ENCODE measurements at regions not wholly inside any gene's neighbourhood (a gene's known extent, or its start where the extent isn't known, plus 50 kb on each side); places are given as distances from the start of the nearest gene placed in this dataset.
"Not testable (repeated sequence)": the region's sequence is repeated elsewhere in the genome, so short reads cannot be mapped to it uniquely, and the experiment has no call there.

GRCh38 chr10:27373566-27374160 lies 130.4 kb upstream of the RAB18 start:
- in situ Hi-C loops (cut with MboI; ENCODE audit: low sequenced_read_pairs in 4 of 4): no loop called here
- TF ChIP-seq POLR2A (IDR thresholded peaks at IDR 0.05): no peak
- TF ChIP-seq CTCF (IDR thresholded peaks at IDR 0.05 in 4 of 5, conservative IDR thresholded peaks at IDR 0.05 in 1 of 5): no peak
- no peak for DNase-seq

GRCh38 chr10:27372095-27372494 lies 131.5 kb upstream of the ACBD5 start:
- H3K4me3 ChIP-seq: no peak overlapping the region
- H3K27me3 ChIP-seq: no peaks in the 10 kb centered on the region
- no peaks in the 10 kb centered on the region for H3K36me3 ChIP-seq
- intact Hi-C loops (cut with DNase I; ENCODE audit: low total_unique reads) (no loop called here), in situ Hi-C loops (cut with MboI; ENCODE audit: low sequenced_read_pairs in 4 of 4) (no loop called here)
- no peak for ATAC-seq
- TF ChIP-seq POLR2A (IDR thresholded peaks at IDR 0.05): no peak
- H3K9me3 ChIP-seq: no peaks in the 10 kb centered on the region
- no peak for DNase-seq
- H3K27ac ChIP-seq: no peak overlapping the region
- no peaks in the 10 kb centered on the region for H3K4me1 ChIP-seq

More at GRCh38 chr10:27373566-27374160, 130.4 kb upstream of the RAB18 start:
- Histone ChIP-seq H3K27me3 (no peaks in the 10 kb centered on the region), H3K27ac (no peak overlapping the region), H3K36me3 (no peaks in the 10 kb centered on the region), H3K9me3 (no peaks in the 10 kb centered on the region), H3K4me1 (no peaks in the 10 kb centered on the region), H3K4me3 (no peak overlapping the region)
- ATAC-seq: no peak
- intact Hi-C loops (cut with DNase I; ENCODE audit: low total_unique reads): no loop called here

GRCh38 chr10:27371375-27371774 lies 130.8 kb upstream of the ACBD5 start:
- H3K27me3 ChIP-seq; in situ Hi-C loops (cut with MboI; ENCODE audit: low sequenced_read_pairs in 4 of 4); H3K4me3 ChIP-seq; H3K4me1 ChIP-seq; H3K9me3 ChIP-seq; H3K36me3 ChIP-seq; ATAC-seq; DNase-seq; intact Hi-C loops (cut with DNase I; ENCODE audit: low total_unique reads); H3K27ac ChIP-seq: not testable (repeated sequence)

GRCh38 chr10:27369880-27370279 lies 129.3 kb upstream of the ACBD5 start:
- in situ Hi-C loops (cut with MboI; ENCODE audit: low sequenced_read_pairs in 4 of 4): loop anchor here in 1 of 4 donors (10.0 kb wide), 1 partner anchor 145 kb away; no protein-coding TSS in a partner anchor

GRCh38 chr10:27368706-27369105 lies 128.1 kb upstream of the ACBD5 start:
- TF ChIP-seq CTCF (IDR thresholded peaks at IDR 0.05 in 4 of 5, conservative IDR thresholded peaks at IDR 0.05 in 1 of 5): no peak
- TF ChIP-seq POLR2A (IDR thresholded peaks at IDR 0.05): no peak
- intact Hi-C loops (cut with DNase I; ENCODE audit: low total_unique reads): no loop called here
- ATAC-seq: no peak

More at GRCh38 chr10:27369880-27370279, 129.3 kb upstream of the ACBD5 start:
- Histone ChIP-seq H3K36me3 (no peaks in the 10 kb centered on the region), H3K4me3 (no peak overlapping the region), H3K27ac (no peak overlapping the region), H3K27me3 (no peaks in the 10 kb centered on the region), H3K9me3 (no peaks in the 10 kb centered on the region), H3K4me1 (no peaks in the 10 kb centered on the region)
- DNase-seq (no peak), ATAC-seq (no peak)
- intact Hi-C loops (cut with DNase I; ENCODE audit: low total_unique reads): no loop called here
- no peak for TF ChIP-seq POLR2A (IDR thresholded peaks at IDR 0.05)
- TF ChIP-seq CTCF (IDR thresholded peaks at IDR 0.05 in 4 of 5, conservative IDR thresholded peaks at IDR 0.05 in 1 of 5): no peak

GRCh38 chr10:27366769-27367168 lies 126.2 kb upstream of the ACBD5 start:
- no peaks in the 10 kb centered on the region for H3K27me3 ChIP-seq
- ATAC-seq (no peak), DNase-seq (no peak)
- no peaks in the 10 kb centered on the region for H3K4me1 ChIP-seq
- no peak overlapping the region for H3K4me3 ChIP-seq
- H3K9me3 ChIP-seq: no peaks in the 10 kb centered on the region
- in situ Hi-C loops (cut with MboI; ENCODE audit: low sequenced_read_pairs in 4 of 4) (loop anchor here in 1 of 4 donors (10.0 kb wide), 1 partner anchor 142 kb away; no protein-coding TSS in a partner anchor), intact Hi-C loops (cut with DNase I; ENCODE audit: low total_unique reads) (no loop called here)
- TF ChIP-seq CTCF (IDR thresholded peaks at IDR 0.05 in 4 of 5, conservative IDR thresholded peaks at IDR 0.05 in 1 of 5): no peak
- H3K27ac ChIP-seq: no peak overlapping the region
- no peaks in the 10 kb centered on the region for H3K36me3 ChIP-seq

More at GRCh38 chr10:27368706-27369105, 128.1 kb upstream of the ACBD5 start:
- Histone ChIP-seq H3K27ac (no peak overlapping the region), H3K4me1 (no peaks in the 10 kb centered on the region), H3K36me3 (no peaks in the 10 kb centered on the region), H3K4me3 (no peak overlapping the region), H3K9me3 (no peaks in the 10 kb centered on the region), H3K27me3 (no peaks in the 10 kb centered on the region)
- in situ Hi-C loops (cut with MboI; ENCODE audit: low sequenced_read_pairs in 4 of 4): loop anchor here in 1 of 4 donors (10.0 kb wide), 1 partner anchor 144 kb away; no protein-coding TSS in a partner anchor
- no peak for DNase-seq
